ENCODE measurements at regions not wholly inside any gene's neighbourhood (a gene's known extent, or its start where the extent isn't known, plus 50 kb on each side); places are given as distances from the start of the nearest gene placed in this dataset.

GRCh38 chr11:34774604-34775003 is 141.6 kb downstream of the APIP start:
- no peak for TF ChIP-seq CTCF (conservative IDR thresholded peaks at IDR 0.05 in 1 of 2, IDR thresholded peaks at IDR 0.05 in 1 of 2; ENCODE audit: low read depth in 1 of 2, low read length in 2 of 2)
- TF ChIP-seq EZH2 (IDR thresholded peaks at IDR 0.05; ENCODE audit: low read length, missing control alignments) = no peak
